H1 (cell line): ENCODE measurements at regions not wholly inside any gene's neighbourhood (a gene's known extent, or its start where the extent isn't known, plus 50 kb on each side); places are given as distances from the start of the nearest gene placed in this dataset.

Source experiments
- CTCF ChIA-PET: fragments of 300-600 bp; sonication (Branson Sonifier 250); formaldehyde crosslinking; loops from one replicate; lab custom pipeline; 2021; ENCODE audit not compliant: partially characterized antibody; lab: Charles Lee
- POLR2A ChIA-PET: fragments of 300-600 bp; sonication (Branson Sonifier 250); formaldehyde crosslinking; loops from one replicate; lab custom pipeline; 2021; ENCODE audit warnings: inconsistent platforms; ENCODE audit not compliant: partially characterized antibody; lab: Charles Lee
- DNase-seq, 2 experiments: peaks; one replicate each; pipeline versions ENCODE4 v3.0.0 to v3.0.0-alpha.2; 2010 to 2022; ENCODE audit warnings: low spot score in 2 of 2, low read depth in 1 of 2, mixed read lengths in 1 of 2
- FAIRE-seq: peaks from 2 replicates; lab custom pipeline; 2011; peaks lifted over from hg19 to GRCh38; lab: Jason Lieb, UNC
- H2AFZ ChIP-seq: 2 replicates; pipeline ENCODE4 v1.8.1; 2012; ENCODE audit warnings: low read length, inconsistent platforms
- H2AK5ac ChIP-seq: 2 replicates; pipeline ENCODE4 v1.6.1; 2013; ENCODE audit warnings: low read depth, low read length
- H2BK120ac ChIP-seq: replicated peaks from 2 replicates; pipeline ENCODE3; 2013; ENCODE audit warnings: low read depth, low read length, inconsistent platforms
- H2BK12ac ChIP-seq: 2 replicates; pipeline ENCODE4 v1.6.1; 2013; ENCODE audit warnings: low read depth, low read length
- H2BK15ac ChIP-seq: 2 replicates; pipeline ENCODE4 v1.6.1; 2013; ENCODE audit warnings: low read length
- H2BK20ac ChIP-seq: 2 replicates; pipeline ENCODE4 v1.6.1; 2013; ENCODE audit warnings: low read length
- H2BK5ac ChIP-seq: 2 replicates; pipeline ENCODE4 v1.6.1; 2013; ENCODE audit warnings: low read depth, low read length
- H3K14ac ChIP-seq: 2 replicates; pipeline ENCODE4 v1.6.1; 2013; ENCODE audit warnings: inconsistent platforms; ENCODE audit not compliant: insufficient read length
- H3K18ac ChIP-seq: 2 replicates; pipeline ENCODE4 v1.6.1; 2013; ENCODE audit warnings: low read length; ENCODE audit errors: extremely low read depth
- H3K23ac ChIP-seq: 2 replicates; pipeline ENCODE4 v1.6.1; 2013; ENCODE audit warnings: inconsistent platforms; ENCODE audit not compliant: insufficient read length
- H3K23me2 ChIP-seq: 2 replicates; pipeline ENCODE4 v1.6.1; 2013; ENCODE audit warnings: low read depth, low read length
- H3K27ac ChIP-seq: 2 replicates; pipeline ENCODE4 v1.6.1; 2011; ENCODE audit warnings: low read depth, low read length, inconsistent platforms
- H3K27me3 ChIP-seq, 4 experiments: replicated peaks in 1 of 4; 1 replicate in 1 of 4; 2 replicates in 3 of 4; pipeline versions ENCODE4 v1.6.1 to v1.8.1; 2011 to 2013; ENCODE audit warnings: low read length in 3 of 4, mild to moderate bottlenecking in 3 of 4, inconsistent platforms in 2 of 4, mixed read lengths in 2 of 4, moderate library complexity in 1 of 4; ENCODE audit not compliant: control insufficient read depth in 3 of 4, insufficient read depth in 3 of 4; ENCODE audit errors: extremely low read depth in 1 of 4
- H3K36me3 ChIP-seq, 4 experiments: 2 replicates each; pipeline versions ENCODE4 v1.6.1 to v1.8.1; 2011 to 2013; ENCODE audit warnings: mild to moderate bottlenecking in 4 of 4, low read length in 3 of 4, moderate library complexity in 2 of 4, control low read depth in 1 of 4, inconsistent platforms in 1 of 4; ENCODE audit not compliant: insufficient read depth in 4 of 4, control insufficient read depth in 2 of 4
- H3K4ac ChIP-seq: replicated peaks from 2 replicates; pipeline ENCODE3; 2013; ENCODE audit warnings: low read length, low read depth, mixed read lengths, inconsistent platforms; ENCODE audit not compliant: insufficient read length
- H3K4me1 ChIP-seq, 4 experiments: replicated peaks in 1 of 4; 1 replicate in 1 of 4; 2 replicates in 3 of 4; pipeline versions ENCODE4 v1.6.1 to v1.8.1; 2011 to 2013; ENCODE audit warnings: low read length in 3 of 4, inconsistent platforms in 2 of 4, mixed read lengths in 1 of 4; ENCODE audit not compliant: insufficient read depth in 4 of 4, control insufficient read depth in 3 of 4
- H3K4me2 ChIP-seq, 2 experiments: 2 replicates each; pipeline versions ENCODE4 v1.6.1 to v1.8.1; 2011 to 2013; ENCODE audit warnings: low read depth in 2 of 2, low read length in 2 of 2, control low read depth in 1 of 2, inconsistent platforms in 1 of 2, mild to moderate bottlenecking in 1 of 2; ENCODE audit not compliant: insufficient read depth in 1 of 2
- H3K4me3 ChIP-seq, 4 experiments: fragments of 200-600, 300-600 bp in 1 of 4; sonication (generic), shearing (Covaris generic), sonication (Bioruptor Twin) in 1 of 4; 2 replicates each; pipeline versions ENCODE4 v1.5.1 to v1.8.1; 2011 to 2016; ENCODE audit warnings: low read length in 4 of 4, low read depth in 3 of 4, control low read depth in 2 of 4, inconsistent platforms in 2 of 4, mild to moderate bottlenecking in 2 of 4, mixed read lengths in 1 of 4, moderate library complexity in 1 of 4; ENCODE audit not compliant: insufficient read depth in 2 of 4; ENCODE audit errors: extremely low read depth in 1 of 4
- H3K56ac ChIP-seq: replicated peaks from 2 replicates; pipeline ENCODE3; 2013; ENCODE audit warnings: low read depth, mild to moderate bottlenecking, mixed read lengths, low read length, inconsistent platforms; ENCODE audit not compliant: insufficient read length
- H3K79me1 ChIP-seq: 2 replicates; pipeline ENCODE4 v1.6.1; 2013; ENCODE audit warnings: low read depth, low read length, control low read depth
- H3K79me2 ChIP-seq, 2 experiments: 2 replicates each; pipeline versions ENCODE4 v1.6.1 to v1.8.1; 2012 to 2013; ENCODE audit warnings: low read length in 2 of 2, mild to moderate bottlenecking in 2 of 2, inconsistent platforms in 1 of 2; ENCODE audit not compliant: insufficient read depth in 2 of 2, control insufficient read depth in 1 of 2
- H3K9ac ChIP-seq, 4 experiments: replicated peaks in 1 of 4; 1 replicate in 1 of 4; 2 replicates in 3 of 4; pipeline versions ENCODE4 v1.6.1 to v1.8.1; 2011 to 2013; ENCODE audit warnings: low read depth in 3 of 4, low read length in 3 of 4, control low read depth in 2 of 4, mild to moderate bottlenecking in 2 of 4, moderate library complexity in 2 of 4, inconsistent platforms in 1 of 4; ENCODE audit errors: extremely low read depth in 1 of 4
- H3K9me3 ChIP-seq, 2 experiments: 2 replicates each; pipeline versions ENCODE4 v1.6.1 to v1.8.1; 2012 to 2013; ENCODE audit warnings: mild to moderate bottlenecking in 2 of 2, moderate library complexity in 2 of 2, control low read depth in 1 of 2, inconsistent platforms in 1 of 2, low read depth in 1 of 2, low read length in 1 of 2, mixed read lengths in 1 of 2; ENCODE audit not compliant: insufficient read depth in 2 of 2
- H4K20me1 ChIP-seq, 2 experiments: replicated peaks in 1 of 2; 2 replicates each; pipeline versions ENCODE3 to v1.8.1; 2011 to 2013; ENCODE audit warnings: inconsistent platforms in 2 of 2, low read length in 2 of 2, mild to moderate bottlenecking in 1 of 2; ENCODE audit not compliant: insufficient read depth in 2 of 2, control insufficient read depth in 1 of 2
- H4K5ac ChIP-seq: 2 replicates; pipeline ENCODE4 v1.6.1; 2013; ENCODE audit warnings: low read length, low read depth, mixed read lengths, inconsistent platforms; ENCODE audit not compliant: insufficient read length
- H4K8ac ChIP-seq: 2 replicates; pipeline ENCODE4 v1.8.0; 2013; ENCODE audit warnings: mild to moderate bottlenecking, moderate library complexity, low read length, inconsistent platforms; ENCODE audit not compliant: insufficient read depth; ENCODE audit errors: extremely low read depth
- H4K91ac ChIP-seq: replicated peaks from 2 replicates; pipeline ENCODE3; 2013; ENCODE audit warnings: low read length, mixed read lengths, inconsistent platforms; ENCODE audit not compliant: insufficient read length
- TBP ChIP-seq: IDR thresholded peaks from 2 replicates; pipeline ENCODE4 v1.6.1; 2011; ENCODE audit warnings: low read depth, low read length, improper control_type of control experiment
- WGBS, 2 experiments: shearing (Covaris generic) in 1 of 2; methylation state at CpG; one replicate each; pipeline versions ENCODE4 v1.1.6 to v1.1.7; 2013 to 2015; ENCODE audit warnings: low lambda C conversion rate in 2 of 2, mixed read lengths in 2 of 2, inconsistent platforms in 1 of 2, low coverage in 1 of 2, missing lambda C conversion rate in 1 of 2; ENCODE audit not compliant: insufficient replicate concordance in 2 of 2, insufficient coverage in 1 of 2, insufficient read length in 1 of 2; ENCODE audit errors: extremely low coverage in 1 of 2, missing lambda C conversion rate in 1 of 2; 5-methylcytosine and 5-hydroxymethylcytosine counted together

GRCh38 chr14:28461389-28461788, 305.2 kb upstream of the FOXG1 start:
- FAIRE-seq = peak; percentile 13
- H3K9ac ChIP-seq = no peak overlapping the region
- H2AK5ac ChIP-seq = no peak overlapping the region
- no peak overlapping the region for H2BK12ac ChIP-seq
- no peak overlapping the region for H3K4ac ChIP-seq
- H3K36me3 ChIP-seq = no peaks in the 10 kb centered on the region
- H4K5ac ChIP-seq = no peak overlapping the region
- H4K20me1 ChIP-seq = no peaks in the 10 kb centered on the region
- no peak for DNase-seq
- H3K23me2 ChIP-seq = no peaks in the 10 kb centered on the region
- H2BK15ac ChIP-seq = no peak overlapping the region
- no peak overlapping the region for H3K4me3 ChIP-seq
- no peaks in the 10 kb centered on the region for H3K27me3 ChIP-seq
- no peak for TF ChIP-seq TBP
- WGBS, 2 experiments = 90% methylated on average over 7 of the region's 7 CpGs; no CpG with 5 or more reads in 1 of the 2 experiments
- H3K4me1 ChIP-seq = no peaks in the 10 kb centered on the region
- no peak overlapping the region for H3K56ac ChIP-seq
- H4K8ac ChIP-seq = no peak overlapping the region
- H3K79me1 ChIP-seq = no peaks in the 10 kb centered on the region
- no peak overlapping the region for H2BK5ac ChIP-seq
- peaks cover 0 to 3% of the 10 kb centered on the region in 2 experiments; a peak in 1 of 4 replicates for H3K9me3 ChIP-seq
- no peak overlapping the region for H3K4me2 ChIP-seq
- H3K14ac ChIP-seq = no peak overlapping the region
- ChIA-PET POLR2A (no interaction called here), CTCF (no interaction called here)
- no peak overlapping the region for H4K91ac ChIP-seq
- H2BK20ac ChIP-seq = no peak overlapping the region
- H3K18ac ChIP-seq = no peak overlapping the region
- no peak overlapping the region for H2BK120ac ChIP-seq
- no peaks in the 10 kb centered on the region for H3K79me2 ChIP-seq
- no peak overlapping the region for H3K27ac ChIP-seq
- no peak overlapping the region for H2AFZ ChIP-seq
- H3K23ac ChIP-seq = no peak overlapping the region
